HEK293 (cell line): ENCODE measurements at regions not wholly inside any gene's neighbourhood (a gene's known extent, or its start where the extent isn't known, plus 50 kb on each side); places are given as distances from the start of the nearest gene placed in this dataset.

Source experiments
- CTCF ChIA-PET: fragments of 350-600 bp; formaldehyde crosslinking; extraction: SDS; loops from one replicate; lab custom pipeline; 2021; ENCODE audit warnings: antibody characterized with exemption; lab: Yijun Ruan, JAX
- POLR2A ChIA-PET: fragments of 300-600 bp; formaldehyde crosslinking; extraction: SDS; loops from one replicate; lab custom pipeline; 2020; ENCODE audit warnings: antibody characterized with exemption, inconsistent platforms; lab: Yijun Ruan, JAX
- H3K27ac ChIP-seq: fragments of 200-500 bp; sonication (Bioruptor generic); 2 replicates; pipeline ENCODE4 v1.5.1; 2014; ENCODE audit warnings: low read depth, low read length, control low read depth, inconsistent platforms; ENCODE audit errors: extremely low read depth
- H3K36me3 ChIP-seq, 2 experiments: fragments of 200-500 bp in 1 of 2; sonication (Bioruptor generic) in 1 of 2; 1 replicate in 1 of 2; 2 replicates in 1 of 2; pipeline ENCODE4 v1.5.1; 2014 to 2017; ENCODE audit warnings: inconsistent platforms in 2 of 2, low read length in 2 of 2; ENCODE audit not compliant: control insufficient read depth in 2 of 2, insufficient read depth in 1 of 2
- H3K4me1 ChIP-seq: fragments of 200-500 bp; sonication (Bioruptor generic); 2 replicates; pipeline ENCODE4 v1.5.1; 2014; ENCODE audit warnings: mild to moderate bottlenecking, low read length, inconsistent platforms; ENCODE audit not compliant: control insufficient read depth, insufficient read depth
- H3K4me3 ChIP-seq: 2 replicates; pipeline ENCODE4 v1.5.1; 2011; ENCODE audit warnings: low read depth, mild to moderate bottlenecking, control low read depth, low read length, moderate library complexity
- H3K9me3 ChIP-seq: fragments of 200-500 bp; sonication (Bioruptor generic); 2 replicates; pipeline ENCODE4 v1.5.1; 2014; ENCODE audit warnings: low read depth, low read length, inconsistent platforms; ENCODE audit not compliant: control insufficient read depth, insufficient read depth
- CTCF ChIP-seq: fragments of 450-650 bp; formaldehyde crosslinking; IDR thresholded peaks from 2 replicates; pipeline ENCODE4 v1.5.1; 2016; ENCODE audit warnings: missing biosample characterization, missing genetic modification characterization
- GLIS1 ChIP-seq: fragments of 450-650 bp; formaldehyde crosslinking; IDR thresholded peaks from 2 replicates; pipeline ENCODE4 v1.5.1; 2016; ENCODE audit warnings: missing biosample characterization, missing genetic modification characterization
- HOXC10 ChIP-seq: sonication (generic); formaldehyde crosslinking; IDR thresholded peaks from 2 replicates; pipeline ENCODE4 v1.8.1; 2023; ENCODE audit warnings: mild to moderate bottlenecking, missing genetic modification reagents
- IKZF3 ChIP-seq: fragments of 450-650 bp; IDR thresholded peaks from 2 replicates; pipeline ENCODE4 v1.5.0; 2018; ENCODE audit warnings: missing biosample characterization, mild to moderate bottlenecking, missing genetic modification characterization, moderate library complexity
- KLF1 ChIP-seq: fragments of 450-650 bp; formaldehyde crosslinking; IDR thresholded peaks from 2 replicates; pipeline ENCODE4 v1.5.1; 2016; ENCODE audit warnings: missing biosample characterization, missing genetic modification characterization
- SP2 ChIP-seq: fragments of 450-650 bp; formaldehyde crosslinking; IDR thresholded peaks from 2 replicates; pipeline ENCODE4 v1.5.1; 2016; ENCODE audit warnings: missing biosample characterization, missing genetic modification characterization
- ZEB2 ChIP-seq: fragments of 450-650 bp; formaldehyde crosslinking; IDR thresholded peaks from 2 replicates; pipeline ENCODE4 v1.5.1; 2016; ENCODE audit warnings: missing biosample characterization, missing genetic modification characterization
- ZNF138 ChIP-seq: fragments of 450-650 bp; formaldehyde crosslinking; IDR thresholded peaks from 2 replicates; pipeline ENCODE4 v1.5.1; 2016; ENCODE audit warnings: missing biosample characterization, missing genetic modification characterization, borderline replicate concordance
- ZNF146 ChIP-seq: fragments of 450-650 bp; formaldehyde crosslinking; IDR thresholded peaks from 2 replicates; pipeline ENCODE4 v1.5.1; 2016; ENCODE audit warnings: missing biosample characterization, missing genetic modification characterization
- ZNF2 ChIP-seq: fragments of 450-650 bp; formaldehyde crosslinking; IDR thresholded peaks from 2 replicates; pipeline ENCODE4 v1.5.1; 2016; ENCODE audit warnings: missing biosample characterization, missing genetic modification characterization
- ZNF239 ChIP-seq: fragments of 450-650 bp; formaldehyde crosslinking; IDR thresholded peaks from 2 replicates; pipeline ENCODE4 v1.5.1; 2016; ENCODE audit warnings: missing biosample characterization, missing genetic modification characterization
- ZNF324 ChIP-seq: fragments of 450-650 bp; formaldehyde crosslinking; IDR thresholded peaks from 2 replicates; pipeline ENCODE4 v1.5.1; 2016; ENCODE audit warnings: missing biosample characterization, missing genetic modification characterization
- ZNF354C ChIP-seq: fragments of 450-650 bp; formaldehyde crosslinking; IDR thresholded peaks from 2 replicates; pipeline ENCODE4 v1.5.1; 2016; ENCODE audit warnings: missing biosample characterization, missing genetic modification characterization, low read depth, borderline replicate concordance
- ZNF423 ChIP-seq: fragments of 450-650 bp; formaldehyde crosslinking; IDR thresholded peaks from 2 replicates; pipeline ENCODE4 v1.5.1; 2016; ENCODE audit warnings: missing biosample characterization, missing genetic modification characterization
- ZNF48 ChIP-seq: fragments of 450-650 bp; formaldehyde crosslinking; IDR thresholded peaks from 2 replicates; pipeline ENCODE4 v1.5.1; 2016; ENCODE audit warnings: missing biosample characterization, missing genetic modification characterization
- ZNF510 ChIP-seq: fragments of 450-650 bp; formaldehyde crosslinking; IDR thresholded peaks from 2 replicates; pipeline ENCODE4 v1.5.1; 2018; ENCODE audit warnings: mild to moderate bottlenecking, missing genetic modification characterization, missing biosample characterization; ENCODE audit not compliant: insufficient replicate concordance
- ZNF560 ChIP-seq: fragments of 450-650 bp; formaldehyde crosslinking; IDR thresholded peaks from 2 replicates; pipeline ENCODE4 v1.5.1; 2017; ENCODE audit warnings: missing biosample characterization, missing genetic modification characterization, borderline replicate concordance
- ZNF561 ChIP-seq: fragments of 450-650 bp; IDR thresholded peaks from 2 replicates; pipeline ENCODE4 v1.5.1; 2018; ENCODE audit warnings: missing biosample characterization, missing genetic modification characterization, borderline replicate concordance
- ZNF791 ChIP-seq: fragments of 450-650 bp; formaldehyde crosslinking; IDR thresholded peaks from 2 replicates; pipeline ENCODE4 v1.5.1; 2016; ENCODE audit warnings: missing biosample characterization, missing genetic modification characterization
- TF ChIP-seq, protein P1 (sequence below): fragments of 450-650 bp; formaldehyde crosslinking; IDR thresholded peaks from 2 replicates; pipeline ENCODE4 v1.5.1; 2017; ENCODE audit warnings: missing biosample characterization, missing genetic modification characterization

DNA sequence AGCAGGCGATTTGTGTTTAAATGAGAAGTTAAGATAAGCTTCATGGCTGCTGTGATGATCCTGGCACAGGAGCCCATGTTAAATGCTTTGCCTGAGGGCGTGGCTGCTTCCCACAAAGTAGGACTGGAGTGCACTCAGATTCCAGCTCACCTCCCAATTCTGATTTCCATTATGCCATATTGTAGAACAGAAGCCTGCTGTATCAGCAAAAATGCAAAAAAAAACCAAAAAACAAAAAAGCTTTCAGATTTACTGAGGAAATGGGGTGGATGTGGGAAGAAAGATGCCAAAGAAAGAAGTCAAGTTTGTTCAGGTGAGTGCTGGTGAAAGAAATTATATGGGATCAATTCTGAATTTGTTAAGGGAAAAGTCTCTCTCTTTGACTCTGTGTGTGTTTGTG is 610.4 kb upstream of the NETO1 start (continued):
- no peak for TF ChIP-seq ZNF146 (tag by site-specific recombination)
- TF ChIP-seq ZNF561 (tag by site-specific recombination): no peak
- no peak for TF ChIP-seq ZNF423 (tag by site-specific recombination)
- no peak for TF ChIP-seq IKZF3 (tag by site-specific recombination)
- TF ChIP-seq ZNF560 (tag by site-specific recombination): no peak
- no peak for TF ChIP-seq ZNF48

DNA sequence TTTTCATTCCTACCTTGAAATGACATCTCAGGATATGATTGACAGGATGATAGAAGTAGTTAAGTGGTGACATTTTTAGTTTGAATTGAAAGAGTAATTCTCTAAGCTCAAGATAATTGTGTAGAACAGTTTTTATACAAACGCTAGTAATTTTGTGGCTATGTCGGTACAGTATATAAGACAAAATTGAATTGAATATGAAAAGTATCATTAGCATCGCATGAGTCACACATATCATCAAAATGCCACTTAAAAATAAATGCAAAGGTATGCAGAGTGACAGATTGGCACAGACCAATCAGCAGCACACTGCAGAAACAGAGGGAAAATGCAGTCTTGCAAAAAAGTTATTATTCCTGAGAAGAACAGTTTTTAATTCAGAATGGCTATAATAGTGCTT is 608.2 kb upstream of the NETO1 start:
- no peak for TF ChIP-seq CTCF (tag by site-specific recombination)
- TF ChIP-seq ZNF324 (tag by site-specific recombination): no peak
- TF ChIP-seq ZNF561 (tag by site-specific recombination): no peak
- no peak for TF ChIP-seq ZNF510 (tag by site-specific recombination)
- no peak for TF ChIP-seq HOXC10 (CRISPR knock-in tag)
- no peak for TF ChIP-seq ZEB2 (tag by site-specific recombination)
- Histone ChIP-seq H3K36me3 (no peaks in the 10 kb centered on the region), H3K4me3 (no peak overlapping the region), H3K4me1 (no peaks in the 10 kb centered on the region), H3K9me3 (no peaks in the 10 kb centered on the region), H3K27ac (no peak overlapping the region)
- ChIA-PET CTCF (no interaction called here), POLR2A (no interaction called here)

GRCh38 chr18:73462092-73462491 is 594.3 kb upstream of the NETO1 start:
- no peak for TF ChIP-seq ZNF791 (tag by site-specific recombination)
- Histone ChIP-seq H3K36me3 (no peaks in the 10 kb centered on the region), H3K9me3 (no peaks in the 10 kb centered on the region), H3K4me1 (no peaks in the 10 kb centered on the region), H3K4me3 (no peak overlapping the region), H3K27ac (no peak overlapping the region)
- POLR2A ChIA-PET: no interaction called here
- CTCF ChIA-PET: no interaction called here

- H3K36me3 ChIP-seq: no peaks in the 10 kb centered on the region
- no peaks in the 10 kb centered on the region for H3K4me1 ChIP-seq
- H3K27ac ChIP-seq: no peak overlapping the region
- POLR2A ChIA-PET: no interaction called here
- H3K4me3 ChIP-seq: no peak overlapping the region
- CTCF ChIA-PET: no interaction called here
- no peaks in the 10 kb centered on the region for H3K9me3 ChIP-seq
- no peak for TF ChIP-seq ZNF138 (tag by site-specific recombination)
- no peak for TF ChIP-seq GLIS1 (tag by site-specific recombination)
- TF ChIP-seq ZNF2 (tag by site-specific recombination): no peak
- TF ChIP-seq, all 188 proteins: peak for 0
These were observed 593.9 kb upstream of the NETO1 start for GRCh38 chr18:73461780-73462059.

GRCh38 chr18:73461038-73461779 is 593.4 kb upstream of the NETO1 start:
- Histone ChIP-seq H3K4me1 (no peaks in the 10 kb centered on the region), H3K27ac (no peak overlapping the region), H3K9me3 (no peaks in the 10 kb centered on the region), H3K4me3 (no peak overlapping the region), H3K36me3 (no peaks in the 10 kb centered on the region)
- CTCF ChIA-PET: interaction anchor here (0.5 kb wide), 1 partner anchor 789 kb away, joined by 4 read pairs; no protein-coding TSS in a partner anchor
- TF ChIP-seq ZNF354C (tag by site-specific recombination) (no peak), ZNF239 (no peak), SP2 (tag by site-specific recombination) (no peak), IKZF3 (tag by site-specific recombination) (no peak), KLF1 (tag by site-specific recombination) (no peak)
- TF ChIP-seq, protein P1, sequence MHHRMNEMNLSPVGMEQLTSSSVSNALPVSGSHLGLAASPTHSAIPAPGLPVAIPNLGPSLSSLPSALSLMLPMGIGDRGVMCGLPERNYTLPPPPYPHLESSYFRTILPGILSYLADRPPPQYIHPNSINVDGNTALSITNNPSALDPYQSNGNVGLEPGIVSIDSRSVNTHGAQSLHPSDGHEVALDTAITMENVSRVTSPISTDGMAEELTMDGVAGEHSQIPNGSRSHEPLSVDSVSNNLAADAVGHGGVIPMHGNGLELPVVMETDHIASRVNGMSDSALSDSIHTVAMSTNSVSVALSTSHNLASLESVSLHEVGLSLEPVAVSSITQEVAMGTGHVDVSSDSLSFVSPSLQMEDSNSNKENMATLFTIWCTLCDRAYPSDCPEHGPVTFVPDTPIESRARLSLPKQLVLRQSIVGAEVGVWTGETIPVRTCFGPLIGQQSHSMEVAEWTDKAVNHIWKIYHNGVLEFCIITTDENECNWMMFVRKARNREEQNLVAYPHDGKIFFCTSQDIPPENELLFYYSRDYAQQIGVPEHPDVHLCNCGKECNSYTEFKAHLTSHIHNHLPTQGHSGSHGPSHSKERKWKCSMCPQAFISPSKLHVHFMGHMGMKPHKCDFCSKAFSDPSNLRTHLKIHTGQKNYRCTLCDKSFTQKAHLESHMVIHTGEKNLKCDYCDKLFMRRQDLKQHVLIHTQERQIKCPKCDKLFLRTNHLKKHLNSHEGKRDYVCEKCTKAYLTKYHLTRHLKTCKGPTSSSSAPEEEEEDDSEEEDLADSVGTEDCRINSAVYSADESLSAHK (tag by site-specific recombination): no peak
- POLR2A ChIA-PET: no interaction called here
